Fibroblast of lung (primary cell): ENCODE measurements at regions not wholly inside any gene's neighbourhood (a gene's known extent, or its start where the extent isn't known, plus 50 kb on each side); places are given as distances from the start of the nearest gene placed in this dataset.
A peak's percentile ranks its signal among the peaks of the same experiment; 100 is the strongest.

Source experiments
- DNase-seq, 2 donors: peaks; one replicate each; pipeline versions ENCODE4 v3.0.0 to v3.0.0-alpha.2; 2010; ENCODE audit warnings: low read depth in 2 of 2
- H2AFZ ChIP-seq: 2 replicates; pipeline ENCODE4 v1.5.1; 2012; ENCODE audit warnings: low read length, control low read depth, inconsistent platforms
- H3K27ac ChIP-seq: 2 replicates; pipeline ENCODE4 v1.5.1; 2011; ENCODE audit warnings: low read length, control low read depth; ENCODE audit not compliant: insufficient read depth
- H3K27me3 ChIP-seq: 2 replicates; pipeline ENCODE4 v1.5.1; 2011; ENCODE audit warnings: mild to moderate bottlenecking, low read length; ENCODE audit not compliant: control insufficient read depth, insufficient read depth
- H3K36me3 ChIP-seq: 2 replicates; pipeline ENCODE4 v1.5.1; 2011; ENCODE audit warnings: low read length; ENCODE audit not compliant: control insufficient read depth, insufficient read depth
- H3K4me1 ChIP-seq: 2 replicates; pipeline ENCODE4 v1.5.1; 2011; ENCODE audit warnings: low read length; ENCODE audit not compliant: control insufficient read depth, insufficient read depth; ENCODE audit errors: extremely low read depth
- H3K4me2 ChIP-seq: 2 replicates; pipeline ENCODE4 v1.5.1; 2011; ENCODE audit warnings: low read length, control low read depth; ENCODE audit not compliant: insufficient read depth; ENCODE audit errors: extremely low read depth
- H3K4me3 ChIP-seq, 4 experiments: fragments of 200-600 bp in 1 of 4; sonication (generic) in 1 of 4; replicated peaks in 1 of 4; 2 replicates each; pipeline ENCODE4 v1.5.1; 2011 to 2016; ENCODE audit warnings: low read length in 4 of 4, low read depth in 3 of 4, mild to moderate bottlenecking in 3 of 4, control low read depth in 2 of 4, inconsistent platforms in 1 of 4, mixed read lengths in 1 of 4; ENCODE audit not compliant: insufficient read depth in 1 of 4; ENCODE audit errors: control extremely low read depth in 1 of 4
- H3K79me2 ChIP-seq: 2 replicates; pipeline ENCODE4 v1.5.1; 2012; ENCODE audit warnings: mild to moderate bottlenecking, low read length, inconsistent platforms; ENCODE audit not compliant: control insufficient read depth, insufficient read depth
- H3K9ac ChIP-seq: 2 replicates; pipeline ENCODE4 v1.5.1; 2011; ENCODE audit warnings: mild to moderate bottlenecking, low read length, control low read depth; ENCODE audit not compliant: insufficient read depth
- H3K9me3 ChIP-seq: 2 replicates; pipeline ENCODE4 v1.5.1; 2012; ENCODE audit warnings: low read depth, low read length; ENCODE audit not compliant: control insufficient read depth, insufficient read depth
- H4K20me1 ChIP-seq: 2 replicates; pipeline ENCODE4 v1.5.1; 2011; ENCODE audit warnings: low read length; ENCODE audit not compliant: control insufficient read depth, insufficient read depth; ENCODE audit errors: extremely low read depth
- EZH2 ChIP-seq: IDR thresholded peaks from 2 replicates; pipeline ENCODE4 v1.5.1; 2012; ENCODE audit warnings: low read length, control low read depth, mild to moderate bottlenecking; ENCODE audit errors: missing control alignments
- TF ChIP-seq, protein P1 (sequence below), 2 donors: IDR thresholded peaks in 1 of 2; conservative IDR thresholded peaks in 1 of 2; 1 replicate in 1 of 2; 2 replicates in 1 of 2; pipeline ENCODE4 v1.5.1; 2011 to 2012; ENCODE audit warnings: low read length in 2 of 2, control low read depth in 1 of 2, inconsistent platforms in 1 of 2, low read depth in 1 of 2, mild to moderate bottlenecking in 1 of 2

- H3K4me2 ChIP-seq, result no peak overlapping the region
- H3K4me3 ChIP-seq, result no peak overlapping the region
- H3K27ac ChIP-seq, result no peak overlapping the region
- TF ChIP-seq EZH2, result no peak
- TF ChIP-seq, protein P1, sequence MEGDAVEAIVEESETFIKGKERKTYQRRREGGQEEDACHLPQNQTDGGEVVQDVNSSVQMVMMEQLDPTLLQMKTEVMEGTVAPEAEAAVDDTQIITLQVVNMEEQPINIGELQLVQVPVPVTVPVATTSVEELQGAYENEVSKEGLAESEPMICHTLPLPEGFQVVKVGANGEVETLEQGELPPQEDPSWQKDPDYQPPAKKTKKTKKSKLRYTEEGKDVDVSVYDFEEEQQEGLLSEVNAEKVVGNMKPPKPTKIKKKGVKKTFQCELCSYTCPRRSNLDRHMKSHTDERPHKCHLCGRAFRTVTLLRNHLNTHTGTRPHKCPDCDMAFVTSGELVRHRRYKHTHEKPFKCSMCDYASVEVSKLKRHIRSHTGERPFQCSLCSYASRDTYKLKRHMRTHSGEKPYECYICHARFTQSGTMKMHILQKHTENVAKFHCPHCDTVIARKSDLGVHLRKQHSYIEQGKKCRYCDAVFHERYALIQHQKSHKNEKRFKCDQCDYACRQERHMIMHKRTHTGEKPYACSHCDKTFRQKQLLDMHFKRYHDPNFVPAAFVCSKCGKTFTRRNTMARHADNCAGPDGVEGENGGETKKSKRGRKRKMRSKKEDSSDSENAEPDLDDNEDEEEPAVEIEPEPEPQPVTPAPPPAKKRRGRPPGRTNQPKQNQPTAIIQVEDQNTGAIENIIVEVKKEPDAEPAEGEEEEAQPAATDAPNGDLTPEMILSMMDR (conservative IDR thresholded peaks at IDR 0.05 in 1 of 2, IDR thresholded peaks at IDR 0.05 in 1 of 2; ENCODE audit: low read depth in 1 of 2, low read length in 2 of 2), result no peak
- H3K79me2 ChIP-seq, result no peaks in the 10 kb centered on the region
- H2AFZ ChIP-seq, result no peak overlapping the region
- H3K4me1 ChIP-seq, result no peaks in the 10 kb centered on the region
- no peak overlapping the region for H3K9ac ChIP-seq
- no peaks in the 10 kb centered on the region for H3K36me3 ChIP-seq
- peak in 1 of 2 donors; percentile 65 for DNase-seq
- no peaks in the 10 kb centered on the region for H4K20me1 ChIP-seq
- no peaks in the 10 kb centered on the region for H3K27me3 ChIP-seq
- H3K9me3 ChIP-seq, result no peaks in the 10 kb centered on the region
Measured at GRCh38 chr21:41032541-41032940, 135.4 kb upstream of the BACE2 start.

DNA sequence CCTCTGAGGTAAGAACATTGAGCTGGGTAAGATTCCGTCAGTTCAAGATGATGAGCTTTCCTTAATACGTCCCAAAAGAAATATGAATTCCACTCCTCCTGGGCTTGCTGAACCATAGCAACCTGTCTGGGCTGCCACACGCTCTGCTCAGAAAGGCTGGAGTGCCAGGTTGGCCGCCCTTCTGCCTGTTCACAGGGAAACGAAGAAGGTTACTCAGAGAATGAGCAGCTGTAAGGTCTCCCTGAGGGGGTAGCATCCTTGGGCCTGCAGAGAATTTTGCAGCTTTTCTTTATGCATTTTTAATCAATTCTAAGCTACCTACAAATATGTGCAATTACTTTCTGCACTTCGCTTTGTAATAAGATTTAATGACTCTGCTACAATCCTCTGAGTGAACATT, 130.7 kb upstream of the BACE2 start:
- H3K4me1 ChIP-seq, result no peaks in the 10 kb centered on the region
- no peaks in the 10 kb centered on the region for H3K9me3 ChIP-seq
- no peaks in the 10 kb centered on the region for H3K36me3 ChIP-seq

GRCh38 chr21:41037936-41038335, 130.0 kb upstream of the BACE2 start:
- TF ChIP-seq EZH2, result no peak
- TF ChIP-seq, protein P1 (conservative IDR thresholded peaks at IDR 0.05 in 1 of 2, IDR thresholded peaks at IDR 0.05 in 1 of 2; ENCODE audit: low read depth in 1 of 2, low read length in 2 of 2), result no peak
- Histone ChIP-seq H4K20me1 (no peaks in the 10 kb centered on the region), H3K79me2 (no peaks in the 10 kb centered on the region), H2AFZ (no peak overlapping the region), H3K4me2 (no peak overlapping the region), H3K4me3 (no peak overlapping the region), H3K9ac (no peak overlapping the region), H3K27me3 (no peaks in the 10 kb centered on the region), H3K4me1 (no peaks in the 10 kb centered on the region), H3K27ac (no peak overlapping the region), H3K36me3 (no peaks in the 10 kb centered on the region), H3K9me3 (no peaks in the 10 kb centered on the region)
- DNase-seq, result no peak

More for the DNA sequence above, 130.7 kb upstream of the BACE2 start:
- Histone ChIP-seq H3K27me3 (no peaks in the 10 kb centered on the region), H3K27ac (no peak overlapping the region), H2AFZ (no peak overlapping the region), H3K4me2 (no peak overlapping the region), H4K20me1 (no peaks in the 10 kb centered on the region), H3K9ac (no peak overlapping the region), H3K79me2 (no peaks in the 10 kb centered on the region), H3K4me3 (no peak overlapping the region)
- TF ChIP-seq, protein P1 (conservative IDR thresholded peaks at IDR 0.05 in 1 of 2, IDR thresholded peaks at IDR 0.05 in 1 of 2; ENCODE audit: low read depth in 1 of 2, low read length in 2 of 2), result no peak
- no peak for TF ChIP-seq EZH2
- no peak for DNase-seq
